ENCODE measurements at regions not wholly inside any gene's neighbourhood (a gene's known extent, or its start where the extent isn't known, plus 50 kb on each side); places are given as distances from the start of the nearest gene placed in this dataset.
"Not testable (repeated sequence)": the region's sequence is repeated elsewhere in the genome, so short reads cannot be mapped to it uniquely, and the experiment has no call there.

DNA sequence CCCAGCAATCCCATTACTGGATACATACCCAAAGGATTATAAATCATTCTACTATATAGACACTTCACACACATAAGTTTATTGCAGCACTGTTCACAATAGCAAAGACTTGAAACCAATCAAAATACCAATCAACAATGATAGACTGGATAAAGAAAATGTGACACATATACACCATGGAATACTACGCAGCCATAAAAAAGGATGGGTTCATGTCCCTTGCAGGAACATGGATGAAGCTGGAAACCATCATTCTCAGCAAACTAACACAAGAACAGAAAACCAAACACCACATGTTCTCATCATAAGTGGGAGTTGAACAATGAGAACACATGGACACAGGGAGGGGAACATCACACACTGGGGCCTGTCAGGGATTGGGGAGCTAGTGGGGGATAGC lies 475.4 kb upstream of the NFIA start:
- not testable (repeated sequence) for TF ChIP-seq ZNF274 (IDR thresholded peaks at IDR 0.05; ENCODE audit: low read depth, low read length); YY1 (IDR thresholded peaks at IDR 0.05; ENCODE audit: insufficient read depth, insufficient read length); SUZ12 (IDR thresholded peaks at IDR 0.05; ENCODE audit: extremely low read depth, insufficient read depth, insufficient read length)
